Mammary epithelial cell (primary cell): ENCODE measurements at regions not wholly inside any gene's neighbourhood (a gene's known extent, or its start where the extent isn't known, plus 50 kb on each side); places are given as distances from the start of the nearest gene placed in this dataset.

Experiments used
- EZH2 ChIP-seq: IDR thresholded peaks from 2 replicates; pipeline ENCODE4 v1.6.1; 2012; ENCODE audit warnings: low read length, inconsistent platforms, borderline replicate concordance
- TF ChIP-seq, protein P1 (sequence below), 2 donors: IDR thresholded peaks in 1 of 2; conservative IDR thresholded peaks in 1 of 2; 2 replicates each; pipeline ENCODE4 v1.5.1; 2011 to 2012; ENCODE audit warnings: inconsistent platforms in 2 of 2, low read length in 2 of 2, mild to moderate bottlenecking in 2 of 2, control low read depth in 1 of 2, low read depth in 1 of 2; ENCODE audit not compliant: insufficient read depth in 1 of 2; ENCODE audit errors: extremely low read depth in 1 of 2

DNA sequence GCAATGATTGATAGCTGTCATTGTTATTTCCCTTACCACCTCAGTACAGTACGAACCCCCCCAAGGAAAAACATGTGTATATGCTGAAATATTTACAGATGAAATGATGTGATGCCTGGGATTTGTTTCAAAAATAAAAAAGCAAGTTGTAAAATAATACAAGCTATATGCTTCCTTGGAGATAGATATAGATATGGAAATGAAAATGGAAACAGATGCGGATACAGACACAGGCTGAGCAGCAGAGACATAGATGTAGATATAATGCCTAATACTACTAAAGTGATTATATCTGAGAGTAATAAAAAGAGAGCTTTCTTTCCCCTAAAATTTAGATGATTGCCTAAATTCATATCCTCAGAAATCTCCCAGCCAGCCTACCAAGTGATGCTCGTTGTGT, 127.5 kb upstream of the TNPO1 start:
- TF ChIP-seq, protein P1, sequence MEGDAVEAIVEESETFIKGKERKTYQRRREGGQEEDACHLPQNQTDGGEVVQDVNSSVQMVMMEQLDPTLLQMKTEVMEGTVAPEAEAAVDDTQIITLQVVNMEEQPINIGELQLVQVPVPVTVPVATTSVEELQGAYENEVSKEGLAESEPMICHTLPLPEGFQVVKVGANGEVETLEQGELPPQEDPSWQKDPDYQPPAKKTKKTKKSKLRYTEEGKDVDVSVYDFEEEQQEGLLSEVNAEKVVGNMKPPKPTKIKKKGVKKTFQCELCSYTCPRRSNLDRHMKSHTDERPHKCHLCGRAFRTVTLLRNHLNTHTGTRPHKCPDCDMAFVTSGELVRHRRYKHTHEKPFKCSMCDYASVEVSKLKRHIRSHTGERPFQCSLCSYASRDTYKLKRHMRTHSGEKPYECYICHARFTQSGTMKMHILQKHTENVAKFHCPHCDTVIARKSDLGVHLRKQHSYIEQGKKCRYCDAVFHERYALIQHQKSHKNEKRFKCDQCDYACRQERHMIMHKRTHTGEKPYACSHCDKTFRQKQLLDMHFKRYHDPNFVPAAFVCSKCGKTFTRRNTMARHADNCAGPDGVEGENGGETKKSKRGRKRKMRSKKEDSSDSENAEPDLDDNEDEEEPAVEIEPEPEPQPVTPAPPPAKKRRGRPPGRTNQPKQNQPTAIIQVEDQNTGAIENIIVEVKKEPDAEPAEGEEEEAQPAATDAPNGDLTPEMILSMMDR (conservative IDR thresholded peaks at IDR 0.05 in 1 of 2, IDR thresholded peaks at IDR 0.05 in 1 of 2; ENCODE audit: extremely low read depth in 1 of 2, insufficient read depth in 1 of 2, low read depth in 1 of 2, low read length in 2 of 2), result no peak
- no peak for TF ChIP-seq EZH2
